ENCODE measurements at regions not wholly inside any gene's neighbourhood (a gene's known extent, or its start where the extent isn't known, plus 50 kb on each side); places are given as distances from the start of the nearest gene placed in this dataset.

GRCh38 chr13:33441015-33441414 lies 155.5 kb upstream of the STARD13 start:
- no peak for DNase-seq (ENCODE audit: low spot score in 2 of 2)
- TF ChIP-seq, protein P1, sequence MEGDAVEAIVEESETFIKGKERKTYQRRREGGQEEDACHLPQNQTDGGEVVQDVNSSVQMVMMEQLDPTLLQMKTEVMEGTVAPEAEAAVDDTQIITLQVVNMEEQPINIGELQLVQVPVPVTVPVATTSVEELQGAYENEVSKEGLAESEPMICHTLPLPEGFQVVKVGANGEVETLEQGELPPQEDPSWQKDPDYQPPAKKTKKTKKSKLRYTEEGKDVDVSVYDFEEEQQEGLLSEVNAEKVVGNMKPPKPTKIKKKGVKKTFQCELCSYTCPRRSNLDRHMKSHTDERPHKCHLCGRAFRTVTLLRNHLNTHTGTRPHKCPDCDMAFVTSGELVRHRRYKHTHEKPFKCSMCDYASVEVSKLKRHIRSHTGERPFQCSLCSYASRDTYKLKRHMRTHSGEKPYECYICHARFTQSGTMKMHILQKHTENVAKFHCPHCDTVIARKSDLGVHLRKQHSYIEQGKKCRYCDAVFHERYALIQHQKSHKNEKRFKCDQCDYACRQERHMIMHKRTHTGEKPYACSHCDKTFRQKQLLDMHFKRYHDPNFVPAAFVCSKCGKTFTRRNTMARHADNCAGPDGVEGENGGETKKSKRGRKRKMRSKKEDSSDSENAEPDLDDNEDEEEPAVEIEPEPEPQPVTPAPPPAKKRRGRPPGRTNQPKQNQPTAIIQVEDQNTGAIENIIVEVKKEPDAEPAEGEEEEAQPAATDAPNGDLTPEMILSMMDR (IDR thresholded peaks at IDR 0.05) = no peak
- TF ChIP-seq EP300 (IDR thresholded peaks at IDR 0.05) (no peak), POLR2A (IDR thresholded peaks at IDR 0.05) (no peak), POLR2AphosphoS5 (IDR thresholded peaks at IDR 0.05) (no peak)
- H3K4me3 ChIP-seq = no peak overlapping the region
- no peak overlapping the region for H3K27ac ChIP-seq
- H3K27me3 ChIP-seq = no peaks in the 10 kb centered on the region
- peaks cover 2% of the 10 kb centered on the region for H3K4me1 ChIP-seq
- H3K9me3 ChIP-seq = no peaks in the 10 kb centered on the region
- no peaks in the 10 kb centered on the region for H3K36me3 ChIP-seq
- 76% methylated on average over 1 of the region's 1 CpG for WGBS

DNA sequence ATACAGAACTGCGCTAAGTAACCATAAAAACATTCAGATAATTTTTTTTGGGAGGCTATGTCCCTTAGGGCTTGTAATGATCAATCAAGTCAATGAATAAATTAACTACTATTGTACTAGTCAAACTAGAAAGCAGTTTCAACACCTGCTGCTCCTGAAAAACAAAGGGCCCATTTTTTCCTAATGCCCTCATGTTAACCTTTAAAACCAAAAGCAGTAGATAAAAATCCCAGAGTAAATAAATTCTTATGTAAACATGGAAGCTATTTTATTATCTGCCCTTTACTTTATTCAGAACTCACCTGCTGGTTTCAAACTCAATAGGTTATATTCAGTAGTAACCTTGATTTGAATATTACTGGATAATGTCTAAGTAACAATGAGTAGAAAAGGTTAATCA lies 159.5 kb upstream of the STARD13 start:
- peaks cover 11% of the 10 kb centered on the region for H3K4me1 ChIP-seq
- H3K4me3 ChIP-seq = no peak overlapping the region
- DNase-seq (ENCODE audit: low spot score in 2 of 2) = no peak
- 92% methylated on average over 1 of the region's 1 CpG for WGBS
- no peaks in the 10 kb centered on the region for H3K27me3 ChIP-seq
- no peaks in the 10 kb centered on the region for H3K9me3 ChIP-seq
- no peaks in the 10 kb centered on the region for H3K36me3 ChIP-seq
- TF ChIP-seq POLR2A (IDR thresholded peaks at IDR 0.05) = no peak
- TF ChIP-seq EP300 (IDR thresholded peaks at IDR 0.05) = no peak
- no peak for TF ChIP-seq POLR2AphosphoS5 (IDR thresholded peaks at IDR 0.05)
- TF ChIP-seq, protein P1 (IDR thresholded peaks at IDR 0.05) = no peak
- no peak overlapping the region for H3K27ac ChIP-seq

DNA sequence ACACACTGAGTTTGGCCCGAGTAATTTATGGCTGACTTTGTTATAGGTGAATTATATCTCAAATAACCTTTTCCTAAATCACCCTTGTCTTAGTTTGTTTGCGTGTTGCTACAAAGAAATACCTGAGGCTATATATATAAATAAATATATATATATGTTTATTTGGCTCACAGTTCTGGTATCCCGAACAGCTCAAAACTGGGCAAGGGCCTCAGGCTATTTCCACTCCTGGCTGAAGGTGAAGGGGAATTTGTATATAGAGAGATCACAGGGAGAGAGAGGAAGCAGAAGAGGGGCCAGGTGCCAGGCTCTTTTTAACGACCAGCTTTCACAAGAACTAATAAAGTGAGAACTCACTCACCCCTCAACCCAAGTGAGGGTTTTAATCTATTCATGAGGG lies 159.9 kb upstream of the STARD13 start:
- Histone ChIP-seq H3K27ac (no peak overlapping the region), H3K9me3 (no peaks in the 10 kb centered on the region), H3K4me3 (no peak overlapping the region), H3K4me1 (peaks cover 11% of the 10 kb centered on the region), H3K27me3 (no peaks in the 10 kb centered on the region), H3K36me3 (no peaks in the 10 kb centered on the region)
- TF ChIP-seq, protein P1 (IDR thresholded peaks at IDR 0.05) = no peak
- TF ChIP-seq POLR2AphosphoS5 (IDR thresholded peaks at IDR 0.05) = no peak
- TF ChIP-seq POLR2A (IDR thresholded peaks at IDR 0.05) = no peak
- 44% methylated on average over 4 of the region's 4 CpGs for WGBS
- no peak for DNase-seq (ENCODE audit: low spot score in 2 of 2)

- no peaks in the 10 kb centered on the region for H3K27me3 ChIP-seq
- WGBS = 17% methylated on average over 5 of the region's 5 CpGs
- no peak overlapping the region for H3K4me3 ChIP-seq
- H3K36me3 ChIP-seq = no peaks in the 10 kb centered on the region
- no peaks in the 10 kb centered on the region for H3K9me3 ChIP-seq
- no peak for DNase-seq (ENCODE audit: low spot score in 2 of 2)
- peaks cover 11% of the 10 kb centered on the region for H3K4me1 ChIP-seq
- TF ChIP-seq POLR2A (IDR thresholded peaks at IDR 0.05) = no peak
- no peak for TF ChIP-seq POLR2AphosphoS5 (IDR thresholded peaks at IDR 0.05)
- TF ChIP-seq, protein P1 (IDR thresholded peaks at IDR 0.05) = no peak
- no peak for TF ChIP-seq EP300 (IDR thresholded peaks at IDR 0.05)
- H3K27ac ChIP-seq = no peak overlapping the region
These were observed 161.5 kb upstream of the STARD13 start for GRCh38 chr13:33446821-33447725.

- H3K4me1 ChIP-seq = peaks cover 20% of the 10 kb centered on the region
- H3K27ac ChIP-seq = no peak overlapping the region
- no peaks in the 10 kb centered on the region for H3K9me3 ChIP-seq
- H3K27me3 ChIP-seq = no peaks in the 10 kb centered on the region
- no peak for TF ChIP-seq POLR2AphosphoS5 (IDR thresholded peaks at IDR 0.05)
- no peak for TF ChIP-seq POLR2A (IDR thresholded peaks at IDR 0.05)
- TF ChIP-seq, protein P1 (IDR thresholded peaks at IDR 0.05) = no peak
- TF ChIP-seq EP300 (IDR thresholded peaks at IDR 0.05) = no peak
- H3K36me3 ChIP-seq = no peaks in the 10 kb centered on the region
- no peak overlapping the region for H3K4me3 ChIP-seq
- DNase-seq (ENCODE audit: low spot score in 2 of 2) = no peak
- 84% methylated on average over 1 of the region's 1 CpG for WGBS
These were observed 163.3 kb upstream of the STARD13 start for GRCh38 chr13:33448889-33449288.
